ENCODE measurements at regions not wholly inside any gene's neighbourhood (a gene's known extent, or its start where the extent isn't known, plus 50 kb on each side); places are given as distances from the start of the nearest gene placed in this dataset.

DNA sequence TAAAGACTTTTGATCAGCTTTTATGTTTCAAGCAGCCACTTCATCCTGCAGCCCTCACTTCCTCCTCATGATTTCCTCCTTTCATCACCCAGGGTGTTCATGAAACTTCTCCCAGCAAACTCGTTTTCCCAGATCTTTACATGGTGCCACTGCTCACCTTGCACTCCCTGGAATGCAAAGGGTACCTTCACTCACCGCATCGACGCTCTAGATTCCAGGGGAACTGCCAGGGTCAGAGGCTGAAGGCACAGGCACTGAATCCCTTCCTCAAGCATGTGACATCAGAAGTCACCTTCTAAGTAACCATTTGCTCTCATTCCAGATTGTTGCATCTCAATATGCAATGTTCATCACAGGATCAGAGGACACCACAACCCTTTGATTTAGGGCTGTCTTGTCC, 82.8 kb downstream of the PRKAB2 start:
- DNase-seq (no peak), ATAC-seq (ENCODE audit: low FRiP score in 2 of 2) (no peak)
- Histone ChIP-seq H3K27me3 (no peaks in the 10 kb centered on the region), H3K4me3 (no peak overlapping the region), H3K27ac (no peak overlapping the region), H3K9me3 (peaks cover 0 to 13% (median 5%) of the 10 kb centered on the region in 4 donors), H3K36me3 (no peaks in the 10 kb centered on the region), H3K4me1 (peaks cover 0 to 6% (median 2%) of the 10 kb centered on the region in 4 donors)
- TF ChIP-seq POLR2A (IDR thresholded peaks at IDR 0.05) (no peak), POLR2AphosphoS5 (IDR thresholded peaks at IDR 0.05) (no peak), EP300 (IDR thresholded peaks at IDR 0.05) (no peak)
- TF ChIP-seq, protein P1, sequence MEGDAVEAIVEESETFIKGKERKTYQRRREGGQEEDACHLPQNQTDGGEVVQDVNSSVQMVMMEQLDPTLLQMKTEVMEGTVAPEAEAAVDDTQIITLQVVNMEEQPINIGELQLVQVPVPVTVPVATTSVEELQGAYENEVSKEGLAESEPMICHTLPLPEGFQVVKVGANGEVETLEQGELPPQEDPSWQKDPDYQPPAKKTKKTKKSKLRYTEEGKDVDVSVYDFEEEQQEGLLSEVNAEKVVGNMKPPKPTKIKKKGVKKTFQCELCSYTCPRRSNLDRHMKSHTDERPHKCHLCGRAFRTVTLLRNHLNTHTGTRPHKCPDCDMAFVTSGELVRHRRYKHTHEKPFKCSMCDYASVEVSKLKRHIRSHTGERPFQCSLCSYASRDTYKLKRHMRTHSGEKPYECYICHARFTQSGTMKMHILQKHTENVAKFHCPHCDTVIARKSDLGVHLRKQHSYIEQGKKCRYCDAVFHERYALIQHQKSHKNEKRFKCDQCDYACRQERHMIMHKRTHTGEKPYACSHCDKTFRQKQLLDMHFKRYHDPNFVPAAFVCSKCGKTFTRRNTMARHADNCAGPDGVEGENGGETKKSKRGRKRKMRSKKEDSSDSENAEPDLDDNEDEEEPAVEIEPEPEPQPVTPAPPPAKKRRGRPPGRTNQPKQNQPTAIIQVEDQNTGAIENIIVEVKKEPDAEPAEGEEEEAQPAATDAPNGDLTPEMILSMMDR (IDR thresholded peaks at IDR 0.05), result no peak
- WGBS, 2 donors, result 27 to 34% methylated on average over 4 of the region's 4 CpGs

DNA sequence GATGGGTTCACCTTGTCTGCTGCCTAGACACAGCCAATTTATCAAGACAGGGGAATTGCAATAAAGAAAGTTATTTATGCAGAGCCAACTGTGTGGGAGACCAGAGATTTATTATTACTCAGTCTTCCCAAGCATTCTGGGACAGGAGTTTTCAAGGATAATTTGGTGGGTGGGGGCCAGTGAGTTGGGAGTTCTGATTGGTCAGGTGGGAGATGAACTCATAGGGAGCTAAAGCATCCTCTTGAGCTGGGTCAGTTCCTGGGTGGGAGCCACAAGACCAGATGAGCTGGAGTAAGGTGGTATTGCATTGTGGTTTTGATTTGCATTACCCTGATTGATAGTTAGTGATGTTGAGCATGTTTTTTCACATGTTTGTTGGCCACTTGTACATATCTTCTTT, 86.1 kb downstream of the PRKAB2 start:
- no peaks in the 10 kb centered on the region for H3K36me3 ChIP-seq
- no peak overlapping the region for H3K4me3 ChIP-seq
- no peak for DNase-seq
- peaks cover 0 to 11% (median 8%) of the 10 kb centered on the region in 4 donors for H3K4me1 ChIP-seq
- no peak for ATAC-seq (ENCODE audit: low FRiP score in 2 of 2)
- H3K27me3 ChIP-seq, result peaks cover 0 to 5% (median 1%) of the 10 kb centered on the region in 4 donors
- peaks cover 0 to 13% (median 5%) of the 10 kb centered on the region in 4 donors for H3K9me3 ChIP-seq
- no peak overlapping the region for H3K27ac ChIP-seq
- TF ChIP-seq POLR2AphosphoS5 (IDR thresholded peaks at IDR 0.05) (no peak), EP300 (IDR thresholded peaks at IDR 0.05) (no peak), POLR2A (IDR thresholded peaks at IDR 0.05) (no peak)
- TF ChIP-seq, protein P1 (IDR thresholded peaks at IDR 0.05), result no peak

DNA sequence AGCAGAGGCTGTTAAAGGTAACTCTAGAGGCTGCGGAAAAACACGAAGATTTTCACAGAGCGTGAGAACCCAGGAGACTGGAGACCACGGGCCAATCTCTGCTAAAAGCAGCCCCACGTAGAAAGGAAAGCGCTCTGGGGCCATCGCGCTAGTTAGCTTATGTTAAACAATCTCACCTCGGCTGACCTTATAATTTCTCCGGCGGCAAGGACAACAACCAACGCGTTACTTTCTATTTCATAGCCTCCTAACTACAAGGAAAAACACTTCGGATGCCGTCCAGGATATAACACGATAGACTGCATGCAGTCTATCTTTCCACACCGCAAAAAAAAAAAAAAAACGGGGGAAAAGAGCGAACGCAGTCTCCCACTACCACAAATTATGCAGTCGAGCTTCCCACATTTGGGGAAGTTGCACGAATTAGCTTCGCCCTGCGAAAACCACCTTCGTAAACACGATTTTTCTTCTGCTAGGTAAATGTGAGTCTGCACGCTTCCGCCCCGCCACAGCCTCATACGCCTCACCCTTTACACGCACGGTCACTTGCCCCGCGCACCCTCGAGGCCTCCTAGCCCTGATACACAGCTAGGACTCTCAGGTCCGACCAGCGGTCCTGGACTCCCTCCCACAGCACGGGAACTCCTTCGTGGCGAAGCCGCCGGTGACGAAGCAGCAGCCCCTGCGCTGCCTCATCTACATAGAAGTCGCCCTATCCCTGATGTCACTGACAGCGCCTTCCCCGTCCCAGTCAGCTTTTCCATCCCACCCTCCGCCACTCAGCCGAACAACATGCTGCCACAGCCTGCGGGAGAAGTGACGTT, 87.8 kb downstream of the PRKAB2 start:
- WGBS, 2 donors, result 2% methylated on average over 42 to 51 of the region's 51 CpGs
- DNase-seq, result peak; percentile 66 to 88

DNA sequence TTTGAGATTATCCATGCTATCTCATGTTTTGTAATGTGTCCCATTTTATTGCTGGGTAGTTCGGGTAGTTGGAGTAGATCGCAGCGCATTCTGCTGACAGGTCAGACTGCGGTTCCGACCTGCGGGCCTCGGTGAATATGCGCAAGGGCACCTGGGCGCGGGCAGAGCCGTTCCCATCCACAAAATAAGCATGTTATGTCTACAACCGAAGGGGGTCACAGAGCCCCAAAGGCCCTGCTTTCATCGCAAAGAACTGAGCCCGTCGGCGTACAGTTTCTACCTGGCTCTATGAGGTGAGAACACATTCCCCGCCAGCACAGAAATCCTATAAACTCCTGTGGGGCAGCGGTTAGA, 88.4 kb downstream of the PRKAB2 start:
- 37 to 41% methylated on average over 18 of the region's 18 CpGs for WGBS, 2 donors
- Histone ChIP-seq H3K27ac (no peak overlapping the region), H3K9me3 (peaks cover 0 to 13% (median 5%) of the 10 kb centered on the region in 4 donors), H3K27me3 (peaks cover 0 to 27% (median 13%) of the 10 kb centered on the region in 4 donors), H3K36me3 (no peaks in the 10 kb centered on the region), H3K4me3 (peak overlapping the region; percentile 0 to 54 (median 46)), H3K4me1 (peaks cover 0 to 25% (median 18%) of the 10 kb centered on the region in 4 donors)
- no peak for TF ChIP-seq EP300 (IDR thresholded peaks at IDR 0.05)
- TF ChIP-seq, protein P1 (IDR thresholded peaks at IDR 0.05), result no peak
- TF ChIP-seq POLR2AphosphoS5 (IDR thresholded peaks at IDR 0.05), result no peak
- no peak for TF ChIP-seq POLR2A (IDR thresholded peaks at IDR 0.05)
- ATAC-seq (ENCODE audit: low FRiP score in 2 of 2) (no peak), DNase-seq (peak in 1 of 2 donors; percentile 34)

More for the DNA sequence above, 87.8 kb downstream of the PRKAB2 start:
- Histone ChIP-seq H3K4me1 (peaks cover 0 to 20% (median 17%) of the 10 kb centered on the region in 4 donors), H3K9me3 (peaks cover 0 to 13% (median 5%) of the 10 kb centered on the region in 4 donors), H3K27ac (peak overlapping the region; percentile 4 to 70 (median 46)), H3K27me3 (peaks cover 0 to 21% (median 9%) of the 10 kb centered on the region in 4 donors), H3K4me3 (peak overlapping the region; percentile 0 to 54 (median 46)), H3K36me3 (no peaks in the 10 kb centered on the region)
- peak; percentile 86 to 95 for ATAC-seq (ENCODE audit: low FRiP score in 2 of 2)
- TF ChIP-seq POLR2AphosphoS5 (IDR thresholded peaks at IDR 0.05), result peak; percentile 73
- TF ChIP-seq EP300 (IDR thresholded peaks at IDR 0.05), result peak in 1 of 4 donors; percentile 2
- TF ChIP-seq, protein P1 (IDR thresholded peaks at IDR 0.05), result no peak
- peak in 2 of 4 donors; percentile 30 to 44 for TF ChIP-seq POLR2A (IDR thresholded peaks at IDR 0.05)
